GM12874 (cell line): ENCODE measurements at regions not wholly inside any gene's neighbourhood (a gene's known extent, or its start where the extent isn't known, plus 50 kb on each side); places are given as distances from the start of the nearest gene placed in this dataset.

Experiments used
- TF ChIP-seq, protein P1 (sequence below): IDR thresholded peaks from 2 replicates; pipeline ENCODE4 v1.5.1; 2011; ENCODE audit warnings: low read depth, mild to moderate bottlenecking, control low read depth, low read length, moderate library complexity; ENCODE audit not compliant: insufficient read depth

DNA sequence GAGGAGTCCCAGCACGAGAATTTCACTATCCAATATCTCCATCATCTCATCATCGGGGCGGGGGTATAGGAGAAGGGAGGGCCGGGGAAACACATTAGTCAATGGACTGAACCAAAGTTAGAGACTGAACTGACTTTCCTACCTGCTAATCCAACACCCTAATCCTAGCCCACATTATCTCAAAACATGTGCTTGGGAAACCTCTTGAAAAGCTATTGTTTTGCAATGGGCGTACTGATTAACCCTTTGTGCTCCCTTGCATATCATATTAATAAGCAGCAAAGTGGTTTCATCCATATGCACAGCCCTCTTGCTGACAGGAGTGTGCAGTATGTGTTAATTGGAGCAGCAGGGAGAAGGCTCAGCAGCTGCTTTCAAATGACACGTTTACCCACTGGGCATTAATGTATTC, 125.7 kb upstream of the GRIP1 start:
- TF ChIP-seq, protein P1, sequence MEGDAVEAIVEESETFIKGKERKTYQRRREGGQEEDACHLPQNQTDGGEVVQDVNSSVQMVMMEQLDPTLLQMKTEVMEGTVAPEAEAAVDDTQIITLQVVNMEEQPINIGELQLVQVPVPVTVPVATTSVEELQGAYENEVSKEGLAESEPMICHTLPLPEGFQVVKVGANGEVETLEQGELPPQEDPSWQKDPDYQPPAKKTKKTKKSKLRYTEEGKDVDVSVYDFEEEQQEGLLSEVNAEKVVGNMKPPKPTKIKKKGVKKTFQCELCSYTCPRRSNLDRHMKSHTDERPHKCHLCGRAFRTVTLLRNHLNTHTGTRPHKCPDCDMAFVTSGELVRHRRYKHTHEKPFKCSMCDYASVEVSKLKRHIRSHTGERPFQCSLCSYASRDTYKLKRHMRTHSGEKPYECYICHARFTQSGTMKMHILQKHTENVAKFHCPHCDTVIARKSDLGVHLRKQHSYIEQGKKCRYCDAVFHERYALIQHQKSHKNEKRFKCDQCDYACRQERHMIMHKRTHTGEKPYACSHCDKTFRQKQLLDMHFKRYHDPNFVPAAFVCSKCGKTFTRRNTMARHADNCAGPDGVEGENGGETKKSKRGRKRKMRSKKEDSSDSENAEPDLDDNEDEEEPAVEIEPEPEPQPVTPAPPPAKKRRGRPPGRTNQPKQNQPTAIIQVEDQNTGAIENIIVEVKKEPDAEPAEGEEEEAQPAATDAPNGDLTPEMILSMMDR = no peak

DNA sequence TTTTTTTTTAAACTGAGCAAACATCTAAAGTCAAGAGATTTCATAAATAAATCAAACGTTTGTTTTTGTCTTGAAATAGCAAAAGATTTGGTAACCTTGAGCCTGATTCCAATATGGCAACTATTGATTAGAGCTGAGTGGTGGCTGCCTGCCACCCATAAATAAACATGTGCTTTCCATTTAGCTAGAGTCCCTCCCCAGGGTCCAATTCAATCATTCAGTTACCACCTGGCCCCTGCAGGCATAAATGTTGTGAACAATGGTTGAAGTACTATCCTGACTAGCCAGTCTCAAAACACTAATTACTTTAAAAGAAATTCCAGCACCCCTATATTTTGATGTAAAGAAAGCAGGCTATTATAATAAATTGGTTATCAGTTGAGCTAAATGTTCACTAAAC, 129.7 kb upstream of the GRIP1 start:
- TF ChIP-seq, protein P1 = no peak

DNA sequence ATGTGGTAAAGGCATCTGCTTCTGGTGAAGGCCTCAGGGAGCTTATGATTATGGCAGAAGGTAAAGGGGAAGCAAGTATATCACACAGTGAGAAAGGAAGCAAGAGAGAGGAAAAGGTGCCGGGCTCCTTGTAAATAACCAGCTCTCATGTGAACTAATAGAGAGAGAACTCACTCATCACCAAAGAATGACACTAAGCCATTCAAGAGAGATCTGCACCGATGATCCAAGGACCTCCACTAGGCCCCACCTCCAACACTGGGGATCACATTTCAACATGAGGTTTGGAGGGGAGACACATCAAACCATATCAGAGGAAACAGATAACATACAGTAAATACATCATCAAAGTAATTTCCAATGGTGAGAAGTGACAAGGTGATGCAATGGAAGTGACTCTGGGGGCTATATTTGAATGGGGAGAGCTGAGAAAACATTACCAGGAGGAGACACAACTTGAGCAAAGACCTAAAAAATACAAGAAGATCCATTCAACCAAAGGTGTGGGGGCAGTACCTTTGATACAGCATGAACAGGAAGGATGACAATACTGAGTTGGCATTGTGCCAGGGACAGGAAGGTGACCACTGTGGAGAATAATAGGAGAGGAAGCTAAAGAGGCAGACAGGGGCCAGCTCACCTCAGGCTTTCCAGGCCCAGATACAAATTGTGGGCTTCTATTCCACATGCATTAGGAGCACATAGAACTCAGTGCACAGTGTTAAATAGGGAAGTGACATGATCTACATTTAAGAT, 134.4 kb upstream of the GRIP1 start:
- TF ChIP-seq, protein P1 = no peak

DNA sequence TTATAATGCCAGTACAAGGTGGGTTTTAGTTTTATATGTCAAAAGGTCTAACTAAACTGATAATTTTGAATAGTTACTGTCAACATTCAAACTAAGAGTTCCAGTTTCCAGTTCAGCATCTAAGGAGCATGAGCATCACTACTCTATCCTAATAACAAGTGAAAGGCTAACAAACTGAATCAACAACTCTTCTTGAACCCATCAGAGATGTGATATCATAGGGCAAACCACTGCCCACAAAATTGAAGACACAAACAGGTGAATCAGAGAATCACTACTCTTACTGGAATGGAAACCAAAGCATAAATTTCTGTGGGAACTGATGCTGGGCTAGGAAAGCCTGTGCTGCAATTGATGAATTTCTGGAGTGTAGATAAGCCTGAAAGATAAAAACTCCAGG, 140.7 kb upstream of the GRIP1 start:
- TF ChIP-seq, protein P1 = no peak

DNA sequence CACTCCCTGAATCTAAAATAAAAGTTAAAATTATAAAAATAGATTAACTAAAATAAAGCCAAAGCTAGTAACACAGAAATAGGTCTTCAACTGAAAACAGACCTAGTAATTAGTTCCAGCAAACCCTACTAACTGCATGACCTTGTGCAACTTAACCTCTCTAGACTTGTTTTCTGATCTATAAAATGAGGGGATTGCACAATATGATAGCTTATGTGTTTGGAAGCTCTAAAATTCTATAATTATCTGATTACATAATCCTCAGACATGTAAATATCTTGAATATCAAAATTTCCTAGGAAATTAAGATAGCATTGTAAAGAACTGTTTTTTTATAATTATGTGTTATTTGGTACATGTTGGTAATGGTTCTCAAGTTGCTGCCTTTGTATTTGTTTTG, 144.1 kb upstream of the GRIP1 start:
- TF ChIP-seq, protein P1 = no peak

DNA sequence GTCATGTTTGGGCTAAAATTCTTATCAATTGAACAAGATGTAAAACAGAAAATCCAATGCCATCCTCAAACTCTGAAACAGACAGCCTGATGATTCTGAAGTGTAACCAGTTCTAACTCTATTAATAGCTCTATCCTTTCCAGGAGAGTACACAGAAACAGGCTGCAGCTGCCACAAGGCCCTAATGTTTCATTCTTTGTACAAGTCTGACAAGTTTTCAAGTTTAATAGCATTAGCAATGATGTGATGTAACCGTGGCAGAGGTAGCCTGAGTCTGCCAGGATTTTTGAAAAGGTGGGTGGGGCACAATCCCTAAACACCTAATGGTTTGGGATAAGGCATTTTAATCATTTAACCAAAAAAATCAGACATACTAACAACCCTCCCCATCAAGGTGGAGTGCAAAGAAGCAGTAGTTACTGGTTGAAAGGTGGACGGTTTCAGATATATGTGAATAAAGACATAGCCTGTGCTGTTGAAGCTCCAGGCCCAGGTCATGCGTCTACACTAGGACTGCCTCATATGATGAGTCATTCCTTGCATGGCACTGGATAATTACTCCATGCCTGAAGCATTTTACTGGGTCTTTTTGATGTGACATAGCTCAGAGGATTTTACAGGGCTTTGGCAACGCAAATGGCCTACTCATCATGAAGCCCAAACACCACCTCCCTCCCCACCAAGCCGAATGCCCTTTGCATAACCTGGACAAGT, 145.1 kb upstream of the GRIP1 start:
- TF ChIP-seq, protein P1 = no peak

DNA sequence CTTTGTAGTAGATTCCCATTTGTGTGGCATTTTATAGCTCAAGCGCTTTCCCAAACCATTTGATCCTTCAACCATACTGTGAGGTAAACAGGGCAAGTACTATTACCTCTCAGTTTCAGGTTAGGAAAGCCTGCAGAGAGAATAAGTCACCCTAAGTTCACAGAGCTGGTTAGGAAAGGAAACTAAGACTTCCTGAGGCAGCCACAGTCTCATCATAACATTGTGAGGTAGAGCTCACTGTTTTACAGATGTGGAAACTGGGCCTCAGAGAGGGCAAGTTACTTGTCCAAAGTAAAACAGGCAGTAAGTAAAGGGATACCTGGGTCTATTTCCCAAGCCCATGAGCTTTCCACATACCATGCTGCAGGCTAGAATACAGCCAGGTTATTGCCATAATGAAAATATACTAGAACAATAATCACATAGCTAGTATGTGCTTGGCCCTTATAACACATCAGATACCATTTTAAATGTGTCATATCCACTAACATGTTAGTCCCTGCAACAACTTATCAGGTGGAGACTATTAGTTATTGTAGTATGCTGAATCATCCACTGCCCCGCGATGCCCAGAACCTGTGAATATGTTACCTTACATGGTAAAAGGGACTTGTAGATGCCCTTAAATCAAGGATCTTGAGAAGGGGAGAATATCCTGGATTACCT, 150.9 kb upstream of the GRIP1 start:
- TF ChIP-seq, protein P1 = no peak
